ENCODE measurements at regions not wholly inside any gene's neighbourhood (a gene's known extent, or its start where the extent isn't known, plus 50 kb on each side); places are given as distances from the start of the nearest gene placed in this dataset.

GRCh38 chr14:97053941-97054340 lies 256.8 kb downstream of the VRK1 start:
- Histone ChIP-seq H3K4me2 (no peak overlapping the region), H2AFZ (no peak overlapping the region), H3K9me3 (ENCODE audit: low read depth) (no peaks in the 10 kb centered on the region), H3K79me2 (no peaks in the 10 kb centered on the region), H3K36me3 (replicated peaks; ENCODE audit: insufficient read depth, low read depth) (no peaks in the 10 kb centered on the region), H3K9me2 (replicated peaks; ENCODE audit: insufficient read depth) (no peaks in the 10 kb centered on the region), H3K4me3 (no peak overlapping the region), H3K4me1 (ENCODE audit: insufficient read depth) (no peaks in the 10 kb centered on the region), H3K27me3 (no peaks in the 10 kb centered on the region), H4K20me1 (ENCODE audit: insufficient read depth, poor library complexity, severe bottlenecking) (no peaks in the 10 kb centered on the region), H3K27ac (no peak overlapping the region)
- TF ChIP-seq CTCF (IDR thresholded peaks at IDR 0.05; ENCODE audit: poor library complexity), result no peak
- no peak for TF ChIP-seq EZH2phosphoT487 (IDR thresholded peaks at IDR 0.05; ENCODE audit: low read depth, severe bottlenecking, unreplicated experiment)
- TF ChIP-seq EZH2 (IDR thresholded peaks at IDR 0.05; ENCODE audit: borderline replicate concordance), result no peak
- no peak for DNase-seq (ENCODE audit: low spot score)
- 88% methylated on average over 9 of the region's 9 CpGs for WGBS (ENCODE audit: low lambda C conversion rate, missing lambda C conversion rate)

GRCh38 chr14:97055355-97055754 lies 258.2 kb downstream of the VRK1 start:
- H3K36me3 ChIP-seq (replicated peaks; ENCODE audit: insufficient read depth, low read depth), result no peaks in the 10 kb centered on the region

GRCh38 chr14:97056086-97056485 lies 258.9 kb downstream of the VRK1 start:
- no peak overlapping the region for H3K4me2 ChIP-seq
- TF ChIP-seq EZH2phosphoT487 (IDR thresholded peaks at IDR 0.05; ENCODE audit: low read depth, severe bottlenecking, unreplicated experiment), result no peak
- TF ChIP-seq CTCF (IDR thresholded peaks at IDR 0.05; ENCODE audit: poor library complexity), result no peak
- no peak for TF ChIP-seq EZH2 (IDR thresholded peaks at IDR 0.05; ENCODE audit: borderline replicate concordance)
- no peaks in the 10 kb centered on the region for H3K27me3 ChIP-seq
- no peak for DNase-seq (ENCODE audit: low spot score)
- H3K27ac ChIP-seq, result no peak overlapping the region
- no peaks in the 10 kb centered on the region for H3K4me1 ChIP-seq (ENCODE audit: insufficient read depth)
- H3K4me3 ChIP-seq, result no peak overlapping the region
- WGBS (ENCODE audit: low lambda C conversion rate, missing lambda C conversion rate), result 69% methylated on average over 6 of the region's 6 CpGs
- no peaks in the 10 kb centered on the region for H4K20me1 ChIP-seq (ENCODE audit: insufficient read depth, poor library complexity, severe bottlenecking)
- H3K9me2 ChIP-seq (replicated peaks; ENCODE audit: insufficient read depth), result no peaks in the 10 kb centered on the region
- H3K79me2 ChIP-seq, result no peaks in the 10 kb centered on the region
- no peaks in the 10 kb centered on the region for H3K9me3 ChIP-seq (ENCODE audit: low read depth)
- no peak overlapping the region for H2AFZ ChIP-seq
- H3K36me3 ChIP-seq (replicated peaks; ENCODE audit: insufficient read depth, low read depth), result no peaks in the 10 kb centered on the region

More at GRCh38 chr14:97055355-97055754, 258.2 kb downstream of the VRK1 start:
- no peak for DNase-seq (ENCODE audit: low spot score)
- Histone ChIP-seq H3K4me3 (no peak overlapping the region), H3K9me3 (ENCODE audit: low read depth) (no peaks in the 10 kb centered on the region), H3K27ac (no peak overlapping the region), H3K4me1 (ENCODE audit: insufficient read depth) (no peaks in the 10 kb centered on the region), H3K4me2 (no peak overlapping the region), H4K20me1 (ENCODE audit: insufficient read depth, poor library complexity, severe bottlenecking) (no peaks in the 10 kb centered on the region), H2AFZ (no peak overlapping the region), H3K9me2 (replicated peaks; ENCODE audit: insufficient read depth) (no peaks in the 10 kb centered on the region), H3K79me2 (no peaks in the 10 kb centered on the region), H3K27me3 (no peaks in the 10 kb centered on the region)
- 75% methylated on average over 9 of the region's 9 CpGs for WGBS (ENCODE audit: low lambda C conversion rate, missing lambda C conversion rate)
- no peak for TF ChIP-seq EZH2 (IDR thresholded peaks at IDR 0.05; ENCODE audit: borderline replicate concordance)
- TF ChIP-seq EZH2phosphoT487 (IDR thresholded peaks at IDR 0.05; ENCODE audit: low read depth, severe bottlenecking, unreplicated experiment), result no peak
- TF ChIP-seq CTCF (IDR thresholded peaks at IDR 0.05; ENCODE audit: poor library complexity), result no peak
